ENCODE measurements at regions not wholly inside any gene's neighbourhood (a gene's known extent, or its start where the extent isn't known, plus 50 kb on each side); places are given as distances from the start of the nearest gene placed in this dataset.

- Histone ChIP-seq H3K9me3 (no peaks in the 10 kb centered on the region), H3K4me3 (no peak overlapping the region), H3K27ac (no peak overlapping the region), H3K4me1 (no peaks in the 10 kb centered on the region), H3K27me3 (no peaks in the 10 kb centered on the region), H3K36me3 (no peaks in the 10 kb centered on the region)
- DNase-seq (ENCODE audit: low spot score in 2 of 2) = no peak
- intact Hi-C loops (cut with DNase I) = no loop called here
- no peak for TF ChIP-seq CTCF (IDR thresholded peaks at IDR 0.05)
These were observed 229.1 kb upstream of the ZBED5 start for GRCh38 chr11:11086979-11087378.

DNA sequence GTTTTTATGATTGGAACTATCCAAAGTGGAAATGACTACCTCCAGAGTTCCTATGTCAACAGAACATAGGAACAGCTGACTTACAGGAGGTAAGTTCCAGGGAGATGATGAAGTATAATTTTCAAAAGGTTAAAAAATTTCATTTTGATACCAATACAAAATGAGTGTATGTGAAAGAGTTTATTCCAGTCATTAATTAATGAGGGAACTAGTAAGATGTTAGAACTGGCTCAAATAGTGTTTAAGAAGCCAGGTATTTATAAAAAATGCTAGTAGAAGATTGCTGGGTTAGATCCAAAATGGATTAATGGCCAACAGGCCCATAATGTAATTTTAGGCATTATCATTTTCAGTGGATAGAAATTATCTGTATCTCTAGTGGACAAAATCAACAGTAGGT, 227.7 kb upstream of the ZBED5 start:
- intact Hi-C loops (cut with DNase I) = no loop called here
- DNase-seq (ENCODE audit: low spot score in 2 of 2) = no peak

GRCh38 chr11:11084337-11084736, 226.5 kb upstream of the ZBED5 start:
- no peak for TF ChIP-seq CTCF (IDR thresholded peaks at IDR 0.05)
- Histone ChIP-seq H3K4me1 (no peaks in the 10 kb centered on the region), H3K27ac (no peak overlapping the region), H3K36me3 (no peaks in the 10 kb centered on the region), H3K4me3 (no peak overlapping the region), H3K27me3 (no peaks in the 10 kb centered on the region), H3K9me3 (no peaks in the 10 kb centered on the region)
- DNase-seq (ENCODE audit: low spot score in 2 of 2) = no peak
- intact Hi-C loops (cut with DNase I) = no loop called here

More for the DNA sequence above, 227.7 kb upstream of the ZBED5 start:
- Histone ChIP-seq H3K4me1 (no peaks in the 10 kb centered on the region), H3K27ac (no peak overlapping the region), H3K4me3 (no peak overlapping the region), H3K27me3 (no peaks in the 10 kb centered on the region), H3K9me3 (no peaks in the 10 kb centered on the region), H3K36me3 (no peaks in the 10 kb centered on the region)
- TF ChIP-seq CTCF (IDR thresholded peaks at IDR 0.05) = no peak

- no peak for TF ChIP-seq CTCF (IDR thresholded peaks at IDR 0.05)
- no peak overlapping the region for H3K4me3 ChIP-seq
- H3K36me3 ChIP-seq = no peaks in the 10 kb centered on the region
- H3K27me3 ChIP-seq = no peaks in the 10 kb centered on the region
- H3K27ac ChIP-seq = no peak overlapping the region
- H3K4me1 ChIP-seq = no peaks in the 10 kb centered on the region
- no peak for DNase-seq (ENCODE audit: low spot score in 2 of 2)
- no peaks in the 10 kb centered on the region for H3K9me3 ChIP-seq
- intact Hi-C loops (cut with DNase I) = no loop called here
These were observed 225.6 kb upstream of the ZBED5 start for GRCh38 chr11:11083441-11083840.

GRCh38 chr11:11082646-11083045, 224.8 kb upstream of the ZBED5 start:
- no peaks in the 10 kb centered on the region for H3K9me3 ChIP-seq
- H3K4me1 ChIP-seq = no peaks in the 10 kb centered on the region
- no peaks in the 10 kb centered on the region for H3K36me3 ChIP-seq
- H3K27ac ChIP-seq = no peak overlapping the region
- intact Hi-C loops (cut with DNase I) = no loop called here
- no peaks in the 10 kb centered on the region for H3K27me3 ChIP-seq
- TF ChIP-seq CTCF (IDR thresholded peaks at IDR 0.05) = no peak
- H3K4me3 ChIP-seq = no peak overlapping the region
- no peak for DNase-seq (ENCODE audit: low spot score in 2 of 2)

DNA sequence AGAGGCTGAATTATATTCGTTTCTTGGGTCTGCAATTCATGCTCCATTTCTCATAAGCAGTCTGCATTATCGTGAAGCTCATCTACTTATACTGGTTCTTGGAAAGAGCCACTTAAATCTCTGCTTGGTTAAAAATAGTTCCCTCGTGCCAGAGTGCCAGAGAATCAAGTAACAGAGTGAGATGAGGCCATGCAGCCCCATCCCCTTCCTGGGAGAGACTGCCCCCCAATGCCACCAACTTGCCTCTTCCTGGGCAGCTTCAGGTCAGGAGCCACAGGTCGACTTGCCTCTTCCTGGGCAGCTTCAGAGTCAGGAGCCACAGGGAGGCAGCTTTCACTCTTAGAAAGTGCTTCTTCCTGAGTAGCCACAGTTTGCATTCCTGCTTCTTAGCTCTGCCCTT, 223.9 kb upstream of the ZBED5 start:
- H3K9me3 ChIP-seq = no peaks in the 10 kb centered on the region
- H3K36me3 ChIP-seq = no peaks in the 10 kb centered on the region
- H3K27me3 ChIP-seq = no peaks in the 10 kb centered on the region
- DNase-seq (ENCODE audit: low spot score in 2 of 2) = no peak
- H3K4me1 ChIP-seq = no peaks in the 10 kb centered on the region
- H3K27ac ChIP-seq = no peak overlapping the region
- no peak overlapping the region for H3K4me3 ChIP-seq
- TF ChIP-seq CTCF (IDR thresholded peaks at IDR 0.05) = no peak
- intact Hi-C loops (cut with DNase I) = no loop called here
